ENCODE measurements at regions not wholly inside any gene's neighbourhood (a gene's known extent, or its start where the extent isn't known, plus 50 kb on each side); places are given as distances from the start of the nearest gene placed in this dataset.

GRCh38 chr15:99480016-99480810 lies 85.6 kb upstream of the MEF2A start:
- DNase-seq: no peak
- Histone ChIP-seq H3K27ac (no peak overlapping the region), H3K4me3 (no peak overlapping the region), H3K4me1 (peaks cover 23 to 34% (median 25%) of the 10 kb centered on the region in 3 donors), H3K36me3 (no peaks in the 10 kb centered on the region), H3K9me3 (no peaks in the 10 kb centered on the region), H3K27me3 (no peaks in the 10 kb centered on the region)
- 76 to 85% methylated on average over 6 to 10 of the region's 10 CpGs for WGBS, 2 donors
- intact Hi-C loops (cut with DNase I): no loop called here
- TF ChIP-seq, protein P1, sequence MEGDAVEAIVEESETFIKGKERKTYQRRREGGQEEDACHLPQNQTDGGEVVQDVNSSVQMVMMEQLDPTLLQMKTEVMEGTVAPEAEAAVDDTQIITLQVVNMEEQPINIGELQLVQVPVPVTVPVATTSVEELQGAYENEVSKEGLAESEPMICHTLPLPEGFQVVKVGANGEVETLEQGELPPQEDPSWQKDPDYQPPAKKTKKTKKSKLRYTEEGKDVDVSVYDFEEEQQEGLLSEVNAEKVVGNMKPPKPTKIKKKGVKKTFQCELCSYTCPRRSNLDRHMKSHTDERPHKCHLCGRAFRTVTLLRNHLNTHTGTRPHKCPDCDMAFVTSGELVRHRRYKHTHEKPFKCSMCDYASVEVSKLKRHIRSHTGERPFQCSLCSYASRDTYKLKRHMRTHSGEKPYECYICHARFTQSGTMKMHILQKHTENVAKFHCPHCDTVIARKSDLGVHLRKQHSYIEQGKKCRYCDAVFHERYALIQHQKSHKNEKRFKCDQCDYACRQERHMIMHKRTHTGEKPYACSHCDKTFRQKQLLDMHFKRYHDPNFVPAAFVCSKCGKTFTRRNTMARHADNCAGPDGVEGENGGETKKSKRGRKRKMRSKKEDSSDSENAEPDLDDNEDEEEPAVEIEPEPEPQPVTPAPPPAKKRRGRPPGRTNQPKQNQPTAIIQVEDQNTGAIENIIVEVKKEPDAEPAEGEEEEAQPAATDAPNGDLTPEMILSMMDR (IDR thresholded peaks at IDR 0.05): no peak
- no peak for TF ChIP-seq POLR2A (IDR thresholded peaks at IDR 0.05)

DNA sequence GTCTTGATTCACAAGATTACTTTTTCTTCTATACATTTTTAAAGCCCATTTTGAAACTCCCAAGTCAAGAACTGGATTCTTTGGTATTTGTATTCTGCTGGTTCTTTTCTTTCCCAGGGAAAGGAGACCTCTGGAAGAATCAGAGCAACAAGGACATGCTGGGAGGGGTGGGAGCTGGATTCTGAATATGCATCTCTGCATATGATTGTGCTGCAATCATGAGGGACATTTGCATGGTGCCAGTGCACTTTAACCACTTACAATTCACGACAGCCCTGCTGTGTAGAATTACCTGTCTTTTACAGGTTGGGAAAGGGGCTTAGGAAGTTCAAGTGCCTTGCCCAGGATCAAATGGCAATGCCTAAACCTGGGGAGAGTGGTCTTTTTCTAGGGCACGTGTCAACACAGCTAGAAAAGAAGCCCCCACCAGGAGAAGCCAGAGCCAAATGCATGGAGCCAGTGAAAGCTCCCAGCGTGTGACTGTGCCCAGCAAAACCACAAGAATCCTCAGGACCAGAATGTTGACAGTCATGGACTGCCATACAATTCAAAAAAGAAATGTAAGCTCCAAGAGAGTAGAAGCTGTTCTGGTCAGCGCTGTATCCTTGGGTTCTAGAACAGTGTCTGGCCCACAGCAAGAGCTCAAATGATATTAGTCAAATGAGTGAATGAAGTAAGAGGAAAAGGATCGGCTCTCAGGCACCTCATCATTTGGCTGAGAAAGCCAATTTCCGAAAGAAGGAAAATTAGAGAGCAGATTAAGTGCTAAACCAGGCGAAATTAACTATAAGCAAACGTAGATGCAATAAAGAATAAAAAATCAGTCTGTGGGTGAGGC lies 84.5 kb upstream of the MEF2A start:
- H3K27me3 ChIP-seq: no peaks in the 10 kb centered on the region
- peaks cover 23 to 34% (median 25%) of the 10 kb centered on the region in 3 donors for H3K4me1 ChIP-seq
- no peak for DNase-seq
- no peaks in the 10 kb centered on the region for H3K9me3 ChIP-seq
- 72 to 77% methylated on average over 7 to 8 of the region's 8 CpGs for WGBS, 2 donors
- TF ChIP-seq POLR2A (IDR thresholded peaks at IDR 0.05): no peak
- TF ChIP-seq, protein P1 (IDR thresholded peaks at IDR 0.05): no peak
- intact Hi-C loops (cut with DNase I): no loop called here
- H3K36me3 ChIP-seq: no peaks in the 10 kb centered on the region
- no peak overlapping the region for H3K27ac ChIP-seq
- no peak overlapping the region for H3K4me3 ChIP-seq

- no peak for DNase-seq
- intact Hi-C loops (cut with DNase I): no loop called here
- Histone ChIP-seq H3K9me3 (no peaks in the 10 kb centered on the region), H3K27ac (no peak overlapping the region), H3K36me3 (no peaks in the 10 kb centered on the region), H3K4me1 (peaks cover 23 to 34% (median 26%) of the 10 kb centered on the region in 3 donors), H3K27me3 (no peaks in the 10 kb centered on the region), H3K4me3 (no peak overlapping the region)
- 78 to 96% methylated on average over 2 of the region's 2 CpGs for WGBS, 2 donors
- no peak for TF ChIP-seq POLR2A (IDR thresholded peaks at IDR 0.05)
- TF ChIP-seq, protein P1 (IDR thresholded peaks at IDR 0.05): no peak
Measured at GRCh38 chr15:99481951-99482230, 83.9 kb upstream of the MEF2A start.

- H3K4me3 ChIP-seq: no peak overlapping the region
- no peaks in the 10 kb centered on the region for H3K27me3 ChIP-seq
- no peaks in the 10 kb centered on the region for H3K9me3 ChIP-seq
- no peak overlapping the region for H3K27ac ChIP-seq
- DNase-seq: no peak
- peaks cover 20 to 29% (median 20%) of the 10 kb centered on the region in 3 donors for H3K4me1 ChIP-seq
- WGBS, 2 donors: 90 to 99% methylated on average over 4 of the region's 4 CpGs
- intact Hi-C loops (cut with DNase I): no loop called here
- no peaks in the 10 kb centered on the region for H3K36me3 ChIP-seq
- TF ChIP-seq, protein P1 (IDR thresholded peaks at IDR 0.05): no peak
- no peak for TF ChIP-seq POLR2A (IDR thresholded peaks at IDR 0.05)
Measured at GRCh38 chr15:99482993-99483392, 82.8 kb upstream of the MEF2A start.

Data from esophagus squamous epithelium (tissue), 5 donors.